ENCODE measurements at regions not wholly inside any gene's neighbourhood (a gene's known extent, or its start where the extent isn't known, plus 50 kb on each side); places are given as distances from the start of the nearest gene placed in this dataset.

GRCh38 chr4:188984518-188984917 lies 845.3 kb downstream of the TRIML1 start:
- no peaks in the 10 kb centered on the region for H3K36me3 ChIP-seq (ENCODE audit: control insufficient read depth, low read length)
- no peaks in the 10 kb centered on the region for H3K27me3 ChIP-seq (ENCODE audit: control insufficient read depth, low read length)
- no peaks in the 10 kb centered on the region for H3F3A ChIP-seq (ENCODE audit: control insufficient read depth, insufficient read depth)
- H3K4me3 ChIP-seq (ENCODE audit: low read length) = no peak overlapping the region
- no peaks in the 10 kb centered on the region for H4K20me1 ChIP-seq (ENCODE audit: control insufficient read depth, insufficient read depth, low read depth, low read length)
- TF ChIP-seq CTCF (IDR thresholded peaks at IDR 0.05; ENCODE audit: low read depth, low read length, poor library complexity, severe bottlenecking) (no peak), EZH2phosphoT487 (IDR thresholded peaks at IDR 0.05; ENCODE audit: borderline replicate concordance, low read length) (no peak)
- H3K79me2 ChIP-seq (ENCODE audit: control insufficient read depth, low read length) = no peaks in the 10 kb centered on the region
- H3K9me3 ChIP-seq (ENCODE audit: control insufficient read depth, insufficient read depth, low read length) = peaks cover 3% of the 10 kb centered on the region; the same call in 1 of the 2 replicates
- H3K4me1 ChIP-seq (ENCODE audit: control insufficient read depth, low read length) = no peaks in the 10 kb centered on the region
- no peak overlapping the region for H3K4me2 ChIP-seq (ENCODE audit: low read length)
- H3K9me2 ChIP-seq (replicated peaks; ENCODE audit: control insufficient read depth, low read length) = no peaks in the 10 kb centered on the region
- H3K27ac ChIP-seq (ENCODE audit: low read depth, low read length) = no peak overlapping the region

- Histone ChIP-seq H4K20me1 (ENCODE audit: control insufficient read depth, insufficient read depth, low read depth, low read length) (no peaks in the 10 kb centered on the region), H3K9me3 (ENCODE audit: control insufficient read depth, insufficient read depth, low read length) (peaks cover 3% of the 10 kb centered on the region; the same call in 1 of the 2 replicates), H3K4me2 (ENCODE audit: low read length) (no peak overlapping the region), H3K4me3 (ENCODE audit: low read length) (no peak overlapping the region), H3K27ac (ENCODE audit: low read depth, low read length) (no peak overlapping the region), H3K9me2 (replicated peaks; ENCODE audit: control insufficient read depth, low read length) (no peaks in the 10 kb centered on the region), H3K79me2 (ENCODE audit: control insufficient read depth, low read length) (no peaks in the 10 kb centered on the region), H3F3A (ENCODE audit: control insufficient read depth, insufficient read depth) (no peaks in the 10 kb centered on the region), H3K36me3 (ENCODE audit: control insufficient read depth, low read length) (no peaks in the 10 kb centered on the region), H3K4me1 (ENCODE audit: control insufficient read depth, low read length) (no peaks in the 10 kb centered on the region), H3K27me3 (ENCODE audit: control insufficient read depth, low read length) (no peaks in the 10 kb centered on the region)
- TF ChIP-seq EZH2phosphoT487 (IDR thresholded peaks at IDR 0.05; ENCODE audit: borderline replicate concordance, low read length) (no peak), CTCF (IDR thresholded peaks at IDR 0.05; ENCODE audit: low read depth, low read length, poor library complexity, severe bottlenecking) (no peak)
These were observed 847.0 kb downstream of the TRIML1 start for GRCh38 chr4:188986271-188986689.

- TF ChIP-seq EZH2phosphoT487 (IDR thresholded peaks at IDR 0.05; ENCODE audit: borderline replicate concordance, low read length) (no peak), CTCF (IDR thresholded peaks at IDR 0.05; ENCODE audit: low read depth, low read length, poor library complexity, severe bottlenecking) (no peak)
- Histone ChIP-seq H3F3A (ENCODE audit: control insufficient read depth, insufficient read depth) (no peaks in the 10 kb centered on the region), H3K4me3 (ENCODE audit: low read length) (no peak overlapping the region), H3K27me3 (ENCODE audit: control insufficient read depth, low read length) (no peaks in the 10 kb centered on the region), H3K4me2 (ENCODE audit: low read length) (no peak overlapping the region), H3K4me1 (ENCODE audit: control insufficient read depth, low read length) (no peaks in the 10 kb centered on the region), H3K9me2 (replicated peaks; ENCODE audit: control insufficient read depth, low read length) (no peaks in the 10 kb centered on the region), H3K27ac (ENCODE audit: low read depth, low read length) (no peak overlapping the region), H4K20me1 (ENCODE audit: control insufficient read depth, insufficient read depth, low read depth, low read length) (no peaks in the 10 kb centered on the region), H3K9me3 (ENCODE audit: control insufficient read depth, insufficient read depth, low read length) (peaks cover 3% of the 10 kb centered on the region; the same call in 1 of the 2 replicates), H3K36me3 (ENCODE audit: control insufficient read depth, low read length) (no peaks in the 10 kb centered on the region), H3K79me2 (ENCODE audit: control insufficient read depth, low read length) (no peaks in the 10 kb centered on the region)
These were observed 847.8 kb downstream of the TRIML1 start for GRCh38 chr4:188987011-188987410.

All from DOHH2 (cell line).